SK-N-SH treated with all-trans-retinoic acid at 6 μM for 48 hours (cell line): ENCODE measurements at regions not wholly inside any gene's neighbourhood (a gene's known extent, or its start where the extent isn't known, plus 50 kb on each side); places are given as distances from the start of the nearest gene placed in this dataset.

Experiments used
- CSDC2 ChIP-seq: fragments of 250-450 bp; sonication (Bioruptor Pico); IDR thresholded peaks from 2 replicates; pipeline ENCODE4 v1.5.0; 2020; ENCODE audit warnings: mild to moderate bottlenecking, moderate library complexity
- PATZ1 ChIP-seq: fragments of 250-450 bp; sonication (Bioruptor Pico); IDR thresholded peaks from 2 replicates; pipeline ENCODE4 v1.8.0; 2020; ENCODE audit warnings: mild to moderate bottlenecking, moderate library complexity, borderline replicate concordance
- RARB ChIP-seq: fragments of 250-450 bp; sonication (Bioruptor Pico); IDR thresholded peaks from 2 replicates; pipeline ENCODE4 v1.8.0; 2021; ENCODE audit warnings: mild to moderate bottlenecking, moderate library complexity
- ZFP3 ChIP-seq: fragments of 250-450 bp; sonication (Bioruptor Pico); IDR thresholded peaks from 2 replicates; pipeline ENCODE4 v1.5.0; 2020; ENCODE audit warnings: mild to moderate bottlenecking, moderate library complexity

- TF ChIP-seq PATZ1 (CRISPR knock-in tag) (no peak), CSDC2 (CRISPR knock-in tag) (no peak), RARB (no peak), ZFP3 (CRISPR knock-in tag) (no peak)
Measured at GRCh38 chr3:87073496-87074145, 82.7 kb upstream of the VGLL3 start.
